Upper lobe of right lung (tissue), 1 donor: ENCODE measurements at regions not wholly inside any gene's neighbourhood (a gene's known extent, or its start where the extent isn't known, plus 50 kb on each side); places are given as distances from the start of the nearest gene placed in this dataset.

Experiments used
- ATAC-seq: fragments of 200-7000 bp; cut with Tn5 transposase; one replicate; pipeline ENCODE4 v1.9.1; 2020; ENCODE audit warnings: mild to moderate bottlenecking, moderate library complexity
- DNase-seq: peaks from one replicate; pipeline ENCODE4 v3.0.0-alpha.2; 2020
- H3K27ac ChIP-seq: fragments of 200-600 bp; one replicate; pipeline ENCODE4 v1.8.0; 2022
- H3K27me3 ChIP-seq: fragments of 200-600 bp; one replicate; pipeline ENCODE4 v1.8.0; 2022; ENCODE audit warnings: mild to moderate bottlenecking
- H3K36me3 ChIP-seq: fragments of 200-600 bp; one replicate; pipeline ENCODE4 v1.8.0; 2022
- H3K4me1 ChIP-seq: fragments of 200-600 bp; one replicate; pipeline ENCODE4 v1.8.0; 2022
- H3K4me3 ChIP-seq: fragments of 200-600 bp; one replicate; pipeline ENCODE4 v1.8.0; 2022; ENCODE audit warnings: mild to moderate bottlenecking
- H3K9me3 ChIP-seq: fragments of 200-600 bp; one replicate; pipeline ENCODE4 v1.8.0; 2022
- CTCF ChIP-seq: fragments of 200-600 bp; IDR thresholded peaks from one replicate; pipeline ENCODE4 v1.8.0; 2022; ENCODE audit warnings: antibody characterized with exemption
- intact Hi-C: fragments of 100-400 bp; cut with DNase I; formaldehyde crosslinking; loops from one replicate; pipeline ENCODE4 v1.11.0; 2022
- donor health status: DM: no; HTN: yes; CAD: no; lungs with severe emphysema.

- Histone ChIP-seq H3K4me1 (no peaks in the 10 kb centered on the region), H3K36me3 (no peaks in the 10 kb centered on the region), H3K4me3 (no peak overlapping the region), H3K27me3 (no peaks in the 10 kb centered on the region), H3K9me3 (no peaks in the 10 kb centered on the region), H3K27ac (no peak overlapping the region)
- DNase-seq = no peak
- ATAC-seq = no peak
- TF ChIP-seq CTCF = no peak
- intact Hi-C loops = no loop called here
Measured at GRCh38 chr16:51655249-51655648, 504.2 kb upstream of the SALL1 start.

GRCh38 chr16:51651061-51651466, 500.0 kb upstream of the SALL1 start:
- ATAC-seq = no peak
- H3K4me1 ChIP-seq = no peaks in the 10 kb centered on the region
- no peaks in the 10 kb centered on the region for H3K27me3 ChIP-seq
- no peak overlapping the region for H3K27ac ChIP-seq
- no peak for TF ChIP-seq CTCF
- H3K4me3 ChIP-seq = no peak overlapping the region
- intact Hi-C loops = no loop called here
- H3K36me3 ChIP-seq = no peaks in the 10 kb centered on the region
- no peak for DNase-seq
- H3K9me3 ChIP-seq = no peaks in the 10 kb centered on the region

GRCh38 chr16:51649631-51650030, 498.6 kb upstream of the SALL1 start:
- Histone ChIP-seq H3K36me3 (no peaks in the 10 kb centered on the region), H3K4me3 (no peak overlapping the region), H3K27me3 (no peaks in the 10 kb centered on the region), H3K27ac (no peak overlapping the region), H3K9me3 (no peaks in the 10 kb centered on the region), H3K4me1 (no peaks in the 10 kb centered on the region)
- ATAC-seq = no peak
- no peak for DNase-seq
- no peak for TF ChIP-seq CTCF
- intact Hi-C loops = no loop called here

- DNase-seq = no peak
- H3K27me3 ChIP-seq = no peaks in the 10 kb centered on the region
- no peak for TF ChIP-seq CTCF
- no peaks in the 10 kb centered on the region for H3K36me3 ChIP-seq
- ATAC-seq = no peak
- intact Hi-C loops = no loop called here
- H3K27ac ChIP-seq = no peak overlapping the region
- no peak overlapping the region for H3K4me3 ChIP-seq
- no peaks in the 10 kb centered on the region for H3K9me3 ChIP-seq
- no peaks in the 10 kb centered on the region for H3K4me1 ChIP-seq
Measured at GRCh38 chr16:51648526-51648925, 497.5 kb upstream of the SALL1 start.

GRCh38 chr16:51641191-51641765, 490.2 kb upstream of the SALL1 start:
- intact Hi-C loops = no loop called here
- no peaks in the 10 kb centered on the region for H3K9me3 ChIP-seq
- TF ChIP-seq CTCF = no peak
- ATAC-seq = no peak
- no peaks in the 10 kb centered on the region for H3K36me3 ChIP-seq
- DNase-seq = no peak
- peaks cover 6% of the 10 kb centered on the region for H3K27me3 ChIP-seq
- H3K27ac ChIP-seq = no peak overlapping the region
- no peak overlapping the region for H3K4me3 ChIP-seq
- no peaks in the 10 kb centered on the region for H3K4me1 ChIP-seq

- intact Hi-C loops = no loop called here
- H3K9me3 ChIP-seq = no peaks in the 10 kb centered on the region
- H3K27me3 ChIP-seq = peaks cover 6% of the 10 kb centered on the region
- ATAC-seq (no peak), DNase-seq (no peak)
- no peak for TF ChIP-seq CTCF
- H3K27ac ChIP-seq = no peak overlapping the region
- H3K4me3 ChIP-seq = no peak overlapping the region
- no peaks in the 10 kb centered on the region for H3K36me3 ChIP-seq
- no peaks in the 10 kb centered on the region for H3K4me1 ChIP-seq
Measured at GRCh38 chr16:51640196-51640595, 489.1 kb upstream of the SALL1 start.
